GM12878 (cell line): ENCODE measurements at regions not wholly inside any gene's neighbourhood (a gene's known extent, or its start where the extent isn't known, plus 50 kb on each side); places are given as distances from the start of the nearest gene placed in this dataset.

Experiments
- ATAC-seq: fragments of 200-7000 bp; cut with Tn5 transposase; 3 replicates; pipeline ENCODE4 v1.9.1; 2020; ENCODE audit warnings: mild to moderate bottlenecking, moderate library complexity
- BruUV-seq: library from RNA; stranded (reverse); fragments of 400-500 nt; replicated peaks from 2 replicates; lab custom pipeline; 2021; lab: Mats Ljungman, UMichigan
- CTCF ChIA-PET: fragments of 300-600 bp; sonication (Branson Sonifier 250); formaldehyde crosslinking; extraction: SDS; loops from one replicate; lab custom pipeline; 2021; ENCODE audit warnings: inconsistent platforms; lab: Yijun Ruan, JAX
- POLR2A ChIA-PET: fragments of 350-600 bp; formaldehyde crosslinking; extraction: SDS; loops from one replicate; lab custom pipeline; 2021; ENCODE audit warnings: inconsistent platforms; lab: Charles Lee
- RAD21 ChIA-PET: fragments of 300-600 bp; sonication (Branson Sonifier 250); formaldehyde crosslinking; loops from one replicate; lab custom pipeline; 2023; ENCODE audit warnings: antibody characterized with exemption; ENCODE audit not compliant: unreplicated experiment; lab: Charles Lee
- SMC1A ChIA-PET: fragments of 300-600 bp; sonication (Branson Sonifier 250); formaldehyde crosslinking; loops from one replicate; lab custom pipeline; 2023; ENCODE audit not compliant: unreplicated experiment, uncharacterized antibody; lab: Charles Lee
- DNase-seq: peaks from one replicate; pipeline ENCODE4 v3.0.0-alpha.2; 2011; ENCODE audit warnings: low read depth, low spot score
- FAIRE-seq: peaks from 3 replicates; lab custom pipeline; 2011; peaks lifted over from hg19 to GRCh38; lab: Jason Lieb, UNC
- H2AFZ ChIP-seq: 2 replicates; pipeline ENCODE4 v1.6.0; 2011; ENCODE audit warnings: low read depth, low read length, control low read depth; ENCODE audit not compliant: control insufficient read depth
- H3K27ac ChIP-seq: 2 replicates; pipeline ENCODE4 v1.5.1; 2011; ENCODE audit warnings: control low read depth; ENCODE audit not compliant: control insufficient read depth, insufficient read depth
- H3K27me3 ChIP-seq, 2 experiments: replicated peaks in 1 of 2; 2 replicates each; pipeline versions ENCODE4 v1.6.0 to v1.6.1; 2011; ENCODE audit warnings: low read length in 1 of 2; ENCODE audit not compliant: control insufficient read depth in 2 of 2, insufficient read depth in 2 of 2
- H3K36me3 ChIP-seq, 2 experiments: 2 replicates each; pipeline ENCODE4 v1.5.1; 2011; ENCODE audit warnings: low read length in 1 of 2; ENCODE audit not compliant: control insufficient read depth in 2 of 2, insufficient read depth in 2 of 2
- H3K4me1 ChIP-seq: 2 replicates; pipeline ENCODE4 v1.6.1; 2011; ENCODE audit warnings: mild to moderate bottlenecking, low read length, moderate library complexity, mixed read lengths; ENCODE audit not compliant: control insufficient read depth, insufficient read depth
- H3K4me2 ChIP-seq: 2 replicates; pipeline ENCODE4 v1.6.0; 2011; ENCODE audit warnings: control low read depth; ENCODE audit not compliant: control insufficient read depth, insufficient read depth
- H3K4me3 ChIP-seq: fragments of 200-600 bp; sonication (generic); 2 replicates; pipeline ENCODE4 v1.5.1; 2016
- H3K79me2 ChIP-seq: 2 replicates; pipeline ENCODE4 v1.6.0; 2011; ENCODE audit warnings: low read length; ENCODE audit not compliant: control insufficient read depth, insufficient read depth
- H3K9ac ChIP-seq: 2 replicates; pipeline ENCODE4 v1.8.0; 2011; ENCODE audit warnings: low read length, control low read depth, mixed read lengths; ENCODE audit not compliant: control insufficient read depth, insufficient read depth
- H3K9me3 ChIP-seq: replicated peaks from 3 replicates; pipeline ENCODE4 v1.5.1; 2011; ENCODE audit warnings: mild to moderate bottlenecking, low read length; ENCODE audit not compliant: control insufficient read depth, insufficient read depth
- H4K20me1 ChIP-seq: 2 replicates; pipeline ENCODE4 v1.6.0; 2011; ENCODE audit not compliant: control insufficient read depth, insufficient read depth
- IRF3 ChIP-seq: fragments of 450-650 bp; IDR thresholded peaks from 2 replicates; pipeline ENCODE4 v1.6.1; 2014; ENCODE audit warnings: mild to moderate bottlenecking
- LARP7 ChIP-seq: fragments of 450-650 bp; IDR thresholded peaks from 2 replicates; pipeline ENCODE4 v1.6.1; 2017; ENCODE audit warnings: mild to moderate bottlenecking
- MTA2 ChIP-seq: fragments of 450-650 bp; IDR thresholded peaks from 2 replicates; pipeline ENCODE4 v1.6.1; 2016; ENCODE audit warnings: low read depth, mild to moderate bottlenecking, moderate library complexity
- MYC ChIP-seq: IDR thresholded peaks from 2 replicates; pipeline ENCODE4 v1.6.1; 2011; ENCODE audit warnings: mild to moderate bottlenecking, low read length, moderate library complexity, inconsistent platforms; ENCODE audit not compliant: insufficient read depth, insufficient replicate concordance, insufficient read length, severe bottlenecking
- NFYA ChIP-seq: IDR thresholded peaks from 2 replicates; pipeline ENCODE4 v1.6.1; 2011; ENCODE audit warnings: low read depth, mild to moderate bottlenecking, low read length, improper control_type of control experiment, borderline replicate concordance
- NR2F1 ChIP-seq: fragments of 450-650 bp; conservative IDR thresholded peaks from 2 replicates; pipeline ENCODE4 v1.6.1; 2017; ENCODE audit warnings: mild to moderate bottlenecking
- PBX3 ChIP-seq: IDR thresholded peaks from 2 replicates; pipeline ENCODE4 v1.6.1; 2011; ENCODE audit warnings: mild to moderate bottlenecking, low read depth, low read length, moderate library complexity; ENCODE audit not compliant: insufficient replicate concordance
- POLR2AphosphoS5 ChIP-seq: IDR thresholded peaks from 2 replicates; pipeline ENCODE4 v1.6.1; 2011; ENCODE audit warnings: mild to moderate bottlenecking, low read length, inconsistent platforms
- RBBP5 ChIP-seq: fragments of 200-600 bp; sonication (generic); conservative IDR thresholded peaks from 2 replicates; pipeline ENCODE4 v1.6.1; 2016
- RELB ChIP-seq: fragments of 450-650 bp; IDR thresholded peaks from 2 replicates; pipeline ENCODE4 v1.6.1; 2017; ENCODE audit warnings: low read depth, mild to moderate bottlenecking, moderate library complexity
- SMAD5 ChIP-seq: IDR thresholded peaks from 2 replicates; pipeline ENCODE4 v1.6.1; 2016; ENCODE audit warnings: antibody characterized with exemption, low read depth
- TBL1XR1 ChIP-seq: IDR thresholded peaks from 2 replicates; pipeline ENCODE4 v1.6.1; 2012; ENCODE audit warnings: low read depth, low read length, improper control_type of control experiment
- ZBTB4 ChIP-seq: fragments of 450-650 bp; formaldehyde crosslinking; IDR thresholded peaks from 2 replicates; pipeline ENCODE4 v1.4.0; 2022; ENCODE audit warnings: mild to moderate bottlenecking, moderate library complexity
- ZNF687 ChIP-seq: fragments of 450-650 bp; IDR thresholded peaks from 2 replicates; pipeline ENCODE4 v1.6.1; 2017; ENCODE audit warnings: mild to moderate bottlenecking, moderate library complexity
- WGBS: methylation state at CpG from one replicate; pipeline ENCODE4 v1.1.6; 2016; ENCODE audit warnings: low lambda C conversion rate; ENCODE audit not compliant: insufficient replicate concordance, insufficient coverage; ENCODE audit errors: missing lambda C conversion rate; 5-methylcytosine and 5-hydroxymethylcytosine counted together
- in situ Hi-C: fragments of 300-500 bp; cut with MboI; formaldehyde crosslinking; loops from 9 replicates; pipeline ENCODE4 v1.14.3; 2018; ENCODE audit warnings: mixed read lengths
- intact Hi-C: fragments of 100-400 bp; cut with micrococcal nuclease; formaldehyde crosslinking; loops from one replicate; pipeline ENCODE4 v1.14.2; 2022; ENCODE audit not compliant: unreplicated experiment

- ChIA-PET POLR2A (no interaction called here), CTCF (no interaction called here), SMC1A (no interaction called here), RAD21 (no interaction called here)
- no peak overlapping the region for H3K4me2 ChIP-seq
- WGBS: 5% methylated on average over 2 of the region's 2 CpGs
- H3K27me3 ChIP-seq: no peaks in the 10 kb centered on the region
- no peak for DNase-seq
- no peaks in the 10 kb centered on the region for H3K79me2 ChIP-seq
- intact Hi-C loops (no loop called here), in situ Hi-C loops (loop anchor here (10.0 kb wide), 1 partner anchor 713 kb away; no protein-coding TSS in a partner anchor)
- H2AFZ ChIP-seq: no peak overlapping the region
- ATAC-seq: no peak
- H3K36me3 ChIP-seq: no peaks in the 10 kb centered on the region
- no peaks in the 10 kb centered on the region for H4K20me1 ChIP-seq
- H3K9ac ChIP-seq: no peak overlapping the region
- FAIRE-seq: no peak
- H3K27ac ChIP-seq: no peak overlapping the region
- no peaks in the 10 kb centered on the region for H3K4me1 ChIP-seq
- BruUV-seq: no TSS peak
- H3K9me3 ChIP-seq: no peaks in the 10 kb centered on the region
- H3K4me3 ChIP-seq: no peak overlapping the region
- TF ChIP-seq ZNF687 (no peak), IRF3 (no peak), NR2F1 (no peak), NFYA (no peak), MYC (no peak), RBBP5 (no peak), LARP7 (no peak), ZBTB4 (CRISPR knock-in tag) (no peak), TBL1XR1 (no peak), RELB (no peak), MTA2 (no peak), PBX3 (no peak), SMAD5 (no peak), POLR2AphosphoS5 (no peak)
These were observed 394.4 kb downstream of the FIGN start for GRCh38 chr2:163341426-163341825.
